ENCODE measurements at regions not wholly inside any gene's neighbourhood (a gene's known extent, or its start where the extent isn't known, plus 50 kb on each side); places are given as distances from the start of the nearest gene placed in this dataset.

- CTCF ChIA-PET: no interaction called here
- H4K20me1 ChIP-seq (ENCODE audit: control insufficient read depth, insufficient read depth): no peaks in the 10 kb centered on the region
- no peak overlapping the region for H3K4me3 ChIP-seq
- SMC1A ChIA-PET (ENCODE audit: uncharacterized antibody, unreplicated experiment): no interaction called here
- no peak overlapping the region for H3K27ac ChIP-seq (ENCODE audit: control insufficient read depth, insufficient read depth)
- no TSS peak for BruUV-seq (replicated peaks)
- no peak overlapping the region for H3K9ac ChIP-seq (ENCODE audit: control insufficient read depth, insufficient read depth, low read length)
- H3K4me2 ChIP-seq (ENCODE audit: control insufficient read depth, insufficient read depth): no peak overlapping the region
- DNase-seq (ENCODE audit: low read depth, low spot score): no peak
- intact Hi-C loops (cut with micrococcal nuclease; ENCODE audit: unreplicated experiment) (no loop called here), in situ Hi-C loops (cut with MboI) (no loop called here)
- no peak for TF ChIP-seq ZNF207 (IDR thresholded peaks at IDR 0.05; ENCODE audit: borderline replicate concordance)
- TF ChIP-seq ZNF274 (IDR thresholded peaks at IDR 0.05; ENCODE audit: insufficient read depth, insufficient read length): no peak
- H3K4me1 ChIP-seq (ENCODE audit: control insufficient read depth, insufficient read depth, low read length): no peaks in the 10 kb centered on the region; the same call in 1 of the 2 replicates
- no peak for FAIRE-seq
- RAD21 ChIA-PET (ENCODE audit: unreplicated experiment): no interaction called here
- 32% methylated on average over 4 of the region's 4 CpGs for WGBS (ENCODE audit: insufficient coverage, insufficient replicate concordance, low lambda C conversion rate, missing lambda C conversion rate)
- no peak overlapping the region for H2AFZ ChIP-seq (ENCODE audit: control insufficient read depth, low read depth, low read length)
- no peak for ATAC-seq
- H3K79me2 ChIP-seq (ENCODE audit: control insufficient read depth, insufficient read depth, low read length): no peaks in the 10 kb centered on the region
- POLR2A ChIA-PET: no interaction called here
- no peaks in the 10 kb centered on the region for H3K9me3 ChIP-seq (replicated peaks; ENCODE audit: control insufficient read depth, insufficient read depth, low read length)
- no peaks in the 10 kb centered on the region for H3K36me3 ChIP-seq (ENCODE audit: control insufficient read depth in 2 of 2, insufficient read depth in 2 of 2, low read length in 1 of 2)
- no peaks in the 10 kb centered on the region for H3K27me3 ChIP-seq (replicated peaks in 1 of 2; ENCODE audit: control insufficient read depth in 2 of 2, insufficient read depth in 2 of 2, low read length in 1 of 2)
These were observed 83.4 kb downstream of the TNFRSF13B start for GRCh38 chr17:16888413-16889087.

GRCh38 chr17:16887523-16888095 lies 84.3 kb downstream of the TNFRSF13B start:
- RAD21 ChIA-PET (ENCODE audit: unreplicated experiment): no interaction called here

More at GRCh38 chr17:16887523-16888095, 84.3 kb downstream of the TNFRSF13B start:
- H3K4me3 ChIP-seq: no peak overlapping the region
- no peak for TF ChIP-seq BCLAF1 (IDR thresholded peaks at IDR 0.05)
- TF ChIP-seq POU2F2 (IDR thresholded peaks at IDR 0.05; ENCODE audit: borderline replicate concordance, low read depth, low read length): no peak
- TF ChIP-seq SREBF1 (IDR thresholded peaks at IDR 0.05; ENCODE audit: low read length): no peak
- no peak for TF ChIP-seq ZSCAN29 (IDR thresholded peaks at IDR 0.05)
- TF ChIP-seq SUPT20H (IDR thresholded peaks at IDR 0.05; ENCODE audit: borderline replicate concordance, control insufficient read depth, low read depth, low read length): no peak
- no peak overlapping the region for H3K9ac ChIP-seq (ENCODE audit: control insufficient read depth, insufficient read depth, low read length)
- BruUV-seq (replicated peaks): no TSS peak
- no peaks in the 10 kb centered on the region for H3K36me3 ChIP-seq (ENCODE audit: control insufficient read depth in 2 of 2, insufficient read depth in 2 of 2, low read length in 1 of 2)
- CTCF ChIA-PET: no interaction called here
- SMC1A ChIA-PET (ENCODE audit: uncharacterized antibody, unreplicated experiment): no interaction called here
- intact Hi-C loops (cut with micrococcal nuclease; ENCODE audit: unreplicated experiment): no loop called here
- no peaks in the 10 kb centered on the region for H3K79me2 ChIP-seq (ENCODE audit: control insufficient read depth, insufficient read depth, low read length)
- no peak overlapping the region for H2AFZ ChIP-seq (ENCODE audit: control insufficient read depth, low read depth, low read length)
- POLR2A ChIA-PET: no interaction called here
- WGBS (ENCODE audit: insufficient coverage, insufficient replicate concordance, low lambda C conversion rate, missing lambda C conversion rate): 56% methylated on average over 4 of the region's 4 CpGs
- FAIRE-seq (no peak), DNase-seq (ENCODE audit: low read depth, low spot score) (no peak), ATAC-seq (no peak)
- no peaks in the 10 kb centered on the region for H4K20me1 ChIP-seq (ENCODE audit: control insufficient read depth, insufficient read depth)
- in situ Hi-C loops (cut with MboI): no loop called here
- no peak overlapping the region for H3K4me2 ChIP-seq (ENCODE audit: control insufficient read depth, insufficient read depth)
- H3K4me1 ChIP-seq (ENCODE audit: control insufficient read depth, insufficient read depth, low read length): no peaks in the 10 kb centered on the region; the same call in 1 of the 2 replicates
- H3K27ac ChIP-seq (ENCODE audit: control insufficient read depth, insufficient read depth): no peak overlapping the region
- H3K9me3 ChIP-seq (replicated peaks; ENCODE audit: control insufficient read depth, insufficient read depth, low read length): no peaks in the 10 kb centered on the region
- no peaks in the 10 kb centered on the region for H3K27me3 ChIP-seq (replicated peaks in 1 of 2; ENCODE audit: control insufficient read depth in 2 of 2, insufficient read depth in 2 of 2, low read length in 1 of 2)

All from GM12878 (cell line).